IPS DF 6.9 (cell line): ENCODE measurements at regions not wholly inside any gene's neighbourhood (a gene's known extent, or its start where the extent isn't known, plus 50 kb on each side); places are given as distances from the start of the nearest gene placed in this dataset.

ENCODE experiments used
- DNase-seq: peaks from one replicate; pipeline ENCODE4 v3.0.0-alpha.2; 2013; ENCODE audit warnings: low read depth, low spot score
- H3K27ac ChIP-seq: one replicate; pipeline ENCODE4 v1.5.1; 2013; ENCODE audit warnings: low read length, control low read depth
- H3K27me3 ChIP-seq: 2 replicates; pipeline ENCODE4 v1.6.1; 2013; ENCODE audit warnings: mild to moderate bottlenecking, low read length; ENCODE audit not compliant: control insufficient read depth, insufficient read depth
- H3K36me3 ChIP-seq: 2 replicates; pipeline ENCODE4 v1.6.1; 2013; ENCODE audit warnings: low read length; ENCODE audit not compliant: control insufficient read depth, insufficient read depth
- H3K4me1 ChIP-seq: 2 replicates; pipeline ENCODE4 v1.6.1; 2013; ENCODE audit warnings: low read length; ENCODE audit not compliant: control insufficient read depth, insufficient read depth
- H3K4me3 ChIP-seq: 2 replicates; pipeline ENCODE4 v1.5.1; 2013; ENCODE audit warnings: mild to moderate bottlenecking, low read length
- H3K9me3 ChIP-seq: 2 replicates; pipeline ENCODE4 v1.6.1; 2013; ENCODE audit warnings: low read length, inconsistent platforms; ENCODE audit not compliant: control insufficient read depth, insufficient read depth
- WGBS: extraction: QIAGEN DNeasy Blood & Tissue Kit; methylation state at CpG from one replicate; pipeline ENCODE4 v1.1.7; 2013; ENCODE audit warnings: mixed read lengths, missing lambda C conversion rate; ENCODE audit not compliant: insufficient read length, insufficient coverage; 5-methylcytosine and 5-hydroxymethylcytosine counted together

- H3K36me3 ChIP-seq = no peaks in the 10 kb centered on the region
- no peaks in the 10 kb centered on the region for H3K27me3 ChIP-seq
- DNase-seq = no peak
- no peaks in the 10 kb centered on the region for H3K4me1 ChIP-seq
- H3K9me3 ChIP-seq = no peaks in the 10 kb centered on the region
- H3K4me3 ChIP-seq = no peak overlapping the region
- no peak overlapping the region for H3K27ac ChIP-seq
- no CpG with 5 or more reads among the region's 2 CpGs for WGBS
Observed at GRCh38 chr5:58121391-58121790, 338.5 kb downstream of the PLK2 start.

DNA sequence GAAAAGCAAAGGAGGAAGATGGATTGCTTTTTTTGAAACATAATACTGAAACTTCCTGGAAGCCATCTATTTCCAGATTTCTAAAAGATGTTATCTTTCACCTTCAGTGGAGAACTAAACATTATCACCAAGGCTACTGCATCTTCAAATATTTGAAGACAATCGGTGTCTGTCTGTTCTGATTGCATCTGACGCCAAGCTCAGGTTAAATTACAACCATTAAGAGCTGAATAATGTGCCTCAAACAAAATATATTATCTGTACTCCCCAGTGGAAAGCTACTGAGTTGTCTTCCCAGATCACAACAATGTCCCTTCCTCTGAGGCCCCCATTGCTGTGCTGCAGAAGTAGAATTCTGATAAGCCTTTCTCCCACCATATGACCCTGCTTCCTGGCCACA, 342.3 kb downstream of the PLK2 start:
- WGBS = no CpG with 5 or more reads among the region's 2 CpGs
- Histone ChIP-seq H3K4me1 (no peaks in the 10 kb centered on the region), H3K27ac (no peak overlapping the region), H3K27me3 (no peaks in the 10 kb centered on the region), H3K36me3 (no peaks in the 10 kb centered on the region), H3K9me3 (no peaks in the 10 kb centered on the region), H3K4me3 (no peak overlapping the region)
- no peak for DNase-seq

- no peak for DNase-seq
- WGBS = no CpG with 5 or more reads among the region's 3 CpGs
- H3K27me3 ChIP-seq = no peaks in the 10 kb centered on the region
- no peaks in the 10 kb centered on the region for H3K4me1 ChIP-seq
- H3K27ac ChIP-seq = no peak overlapping the region
- H3K4me3 ChIP-seq = no peak overlapping the region
- H3K9me3 ChIP-seq = no peaks in the 10 kb centered on the region
- no peaks in the 10 kb centered on the region for H3K36me3 ChIP-seq
Observed at GRCh38 chr5:58116346-58116745, 343.5 kb downstream of the PLK2 start.

GRCh38 chr5:58115811-58116210, 344.1 kb downstream of the PLK2 start:
- Histone ChIP-seq H3K9me3 (no peaks in the 10 kb centered on the region), H3K27me3 (no peaks in the 10 kb centered on the region), H3K27ac (no peak overlapping the region), H3K36me3 (no peaks in the 10 kb centered on the region), H3K4me1 (no peaks in the 10 kb centered on the region), H3K4me3 (no peak overlapping the region)
- DNase-seq = no peak
- no CpG with 5 or more reads among the region's 1 CpG for WGBS

DNA sequence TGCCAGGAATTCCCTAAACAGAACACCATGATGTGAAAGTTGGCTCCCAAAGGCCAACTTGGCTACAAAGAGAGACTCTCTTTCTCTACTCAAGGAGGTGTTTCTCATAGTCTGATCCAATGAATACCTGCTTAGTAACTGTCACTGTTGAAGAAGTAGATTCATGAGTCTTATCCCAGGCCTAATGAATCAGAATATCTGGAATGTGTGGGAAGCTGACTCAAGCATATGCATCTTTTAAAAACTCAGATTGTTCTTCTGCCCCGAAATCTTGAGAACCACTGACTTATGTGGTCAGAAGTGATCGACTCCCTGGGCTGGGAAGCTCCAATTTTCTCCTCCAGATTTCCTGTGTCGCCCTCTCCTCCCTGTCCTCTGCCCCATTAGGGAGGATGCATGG, 345.6 kb downstream of the PLK2 start:
- WGBS = no CpG with 5 or more reads among the region's 3 CpGs
- Histone ChIP-seq H3K27me3 (no peaks in the 10 kb centered on the region), H3K4me1 (no peaks in the 10 kb centered on the region), H3K27ac (no peak overlapping the region), H3K4me3 (no peak overlapping the region), H3K36me3 (no peaks in the 10 kb centered on the region), H3K9me3 (no peaks in the 10 kb centered on the region)
- DNase-seq = no peak

DNA sequence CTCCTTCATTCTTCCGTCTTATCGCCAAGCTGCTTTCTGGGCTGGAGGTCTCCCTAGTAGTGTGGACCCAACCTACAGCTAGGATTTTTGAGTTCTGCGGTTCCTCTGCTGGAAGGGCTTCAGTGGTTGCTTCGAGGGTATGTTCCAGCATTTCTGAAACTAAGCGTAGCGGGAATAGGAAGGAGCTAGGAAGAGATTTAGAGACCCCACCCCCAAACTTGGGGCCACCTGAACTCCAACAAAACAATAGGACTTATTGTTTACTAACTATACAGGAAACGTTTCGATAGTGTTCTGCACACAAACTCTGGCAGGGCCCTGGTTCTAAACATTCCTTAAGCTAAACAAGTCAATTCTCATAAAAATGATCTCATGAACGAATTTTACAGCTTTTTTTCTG, 346.7 kb downstream of the PLK2 start:
- no peak overlapping the region for H3K27ac ChIP-seq
- no peaks in the 10 kb centered on the region for H3K27me3 ChIP-seq
- DNase-seq = no peak
- no peak overlapping the region for H3K4me3 ChIP-seq
- H3K4me1 ChIP-seq = no peaks in the 10 kb centered on the region
- no peaks in the 10 kb centered on the region for H3K36me3 ChIP-seq
- H3K9me3 ChIP-seq = no peaks in the 10 kb centered on the region
- WGBS = no CpG with 5 or more reads among the region's 9 CpGs

DNA sequence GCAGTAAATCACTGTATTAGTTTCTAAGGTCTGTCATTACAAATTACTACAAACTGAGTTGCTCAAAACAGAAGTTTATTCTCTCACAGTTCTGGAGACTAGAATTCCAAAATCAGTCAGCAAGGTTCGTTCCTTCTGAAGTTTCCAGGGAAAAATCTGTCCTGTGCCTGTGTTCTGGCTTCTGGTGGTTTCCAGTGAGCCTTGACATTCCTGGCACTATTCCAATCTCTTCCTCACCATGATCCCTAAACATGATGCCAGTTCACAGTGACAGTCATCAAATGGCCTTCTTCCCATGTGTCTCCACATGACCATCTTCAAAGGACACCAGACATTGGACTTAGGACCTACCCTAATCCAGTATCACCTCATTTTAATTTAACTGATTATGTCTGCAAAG, 351.4 kb downstream of the PLK2 start:
- Histone ChIP-seq H3K4me3 (no peak overlapping the region), H3K9me3 (no peaks in the 10 kb centered on the region)
- no CpG with 5 or more reads among the region's 1 CpG for WGBS

GRCh38 chr5:58107704-58108103, 352.2 kb downstream of the PLK2 start:
- no peaks in the 10 kb centered on the region for H3K27me3 ChIP-seq
- WGBS = no CpG with 5 or more reads among the region's 2 CpGs
- H3K4me3 ChIP-seq = no peak overlapping the region
- DNase-seq = no peak
- no peak overlapping the region for H3K27ac ChIP-seq
- no peaks in the 10 kb centered on the region for H3K9me3 ChIP-seq
- H3K36me3 ChIP-seq = no peaks in the 10 kb centered on the region
- H3K4me1 ChIP-seq = no peaks in the 10 kb centered on the region

More for the DNA sequence above, 351.4 kb downstream of the PLK2 start:
- Histone ChIP-seq H3K4me1 (no peaks in the 10 kb centered on the region), H3K27ac (no peak overlapping the region), H3K36me3 (no peaks in the 10 kb centered on the region), H3K27me3 (no peaks in the 10 kb centered on the region)
- no peak for DNase-seq

GRCh38 chr5:58106754-58107410, 353.0 kb downstream of the PLK2 start:
- no CpG with 5 or more reads among the region's 3 CpGs for WGBS
- Histone ChIP-seq H3K27me3 (no peaks in the 10 kb centered on the region), H3K4me1 (no peaks in the 10 kb centered on the region), H3K4me3 (no peak overlapping the region), H3K36me3 (no peaks in the 10 kb centered on the region), H3K27ac (no peak overlapping the region), H3K9me3 (no peaks in the 10 kb centered on the region)
- no peak for DNase-seq

- WGBS = no CpG with 5 or more reads among the region's 2 CpGs
- Histone ChIP-seq H3K4me3 (no peak overlapping the region), H3K9me3 (no peaks in the 10 kb centered on the region), H3K27ac (no peak overlapping the region), H3K36me3 (no peaks in the 10 kb centered on the region), H3K4me1 (no peaks in the 10 kb centered on the region), H3K27me3 (no peaks in the 10 kb centered on the region)
- no peak for DNase-seq
Observed at GRCh38 chr5:58105836-58106235, 354.1 kb downstream of the PLK2 start.

DNA sequence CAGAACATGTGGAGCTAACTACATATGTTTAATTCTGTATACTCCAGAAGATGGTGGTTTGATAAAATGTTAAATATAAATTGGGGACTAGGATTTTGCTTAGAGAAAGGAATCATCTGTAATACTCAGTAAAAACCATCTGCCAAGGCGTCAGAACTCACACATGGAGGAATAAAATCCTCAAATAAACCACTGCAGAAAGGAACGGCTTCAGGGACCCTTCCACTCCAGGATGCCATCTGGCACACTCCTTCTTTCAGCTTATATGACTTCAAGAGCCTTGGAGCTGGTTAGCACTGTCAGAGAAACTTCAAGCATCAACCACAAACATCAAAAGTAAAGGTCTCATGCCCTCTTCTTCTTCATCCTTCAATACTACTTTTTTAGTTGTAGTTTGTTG, 360.6 kb downstream of the PLK2 start:
- H3K27ac ChIP-seq = no peak overlapping the region
- H3K4me1 ChIP-seq = no peaks in the 10 kb centered on the region
- H3K27me3 ChIP-seq = no peaks in the 10 kb centered on the region
- DNase-seq = no peak
- no CpG with 5 or more reads among the region's 2 CpGs for WGBS
- H3K4me3 ChIP-seq = no peak overlapping the region
- H3K9me3 ChIP-seq = no peaks in the 10 kb centered on the region
- no peaks in the 10 kb centered on the region for H3K36me3 ChIP-seq
